ENCODE measurements at regions not wholly inside any gene's neighbourhood (a gene's known extent, or its start where the extent isn't known, plus 50 kb on each side); places are given as distances from the start of the nearest gene placed in this dataset.
"Not testable (repeated sequence)": the region's sequence is repeated elsewhere in the genome, so short reads cannot be mapped to it uniquely, and the experiment has no call there.

GRCh38 chr4:164639001-164639400 is 114.9 kb upstream of the SMIM31 start:
- no peaks in the 10 kb centered on the region for H3F3A ChIP-seq (ENCODE audit: insufficient read depth)
- no peaks in the 10 kb centered on the region for H3K36me3 ChIP-seq (ENCODE audit: low read depth)
- H3K9me2 ChIP-seq (ENCODE audit: insufficient read depth): no peaks in the 10 kb centered on the region
- no peaks in the 10 kb centered on the region for H4K20me1 ChIP-seq (ENCODE audit: insufficient read depth)
- in situ Hi-C loops (cut with MboI): no loop called here
- H2AFZ ChIP-seq: no peak overlapping the region
- H3K27me3 ChIP-seq (replicated peaks; ENCODE audit: insufficient read depth): no peaks in the 10 kb centered on the region
- H3K4me1 ChIP-seq (ENCODE audit: insufficient read depth): no peaks in the 10 kb centered on the region
- no peak overlapping the region for H3K9ac ChIP-seq
- no peaks in the 10 kb centered on the region for H3K79me2 ChIP-seq (ENCODE audit: insufficient read depth)
- TF ChIP-seq EZH2 (IDR thresholded peaks at IDR 0.05; ENCODE audit: insufficient read depth, poor library complexity, severe bottlenecking) (no peak), EZH2phosphoT487 (IDR thresholded peaks at IDR 0.05; ENCODE audit: insufficient read depth, low read depth) (no peak)
- H3K9me3 ChIP-seq (ENCODE audit: low read depth): no peaks in the 10 kb centered on the region
- H3K4me3 ChIP-seq: no peak overlapping the region
- no peak for DNase-seq
- H3K4me2 ChIP-seq (ENCODE audit: unreplicated experiment): no peak overlapping the region
- no peak overlapping the region for H3K27ac ChIP-seq

- Histone ChIP-seq H3K4me1 (ENCODE audit: insufficient read depth) (peaks cover 5% of the 10 kb centered on the region; the same call in 1 of the 2 replicates), H3K79me2 (ENCODE audit: insufficient read depth) (no peaks in the 10 kb centered on the region), H3K4me3 (no peak overlapping the region), H3K27me3 (replicated peaks; ENCODE audit: insufficient read depth) (no peaks in the 10 kb centered on the region), H3K9ac (no peak overlapping the region), H3K4me2 (ENCODE audit: unreplicated experiment) (no peak overlapping the region), H3K27ac (no peak overlapping the region), H4K20me1 (ENCODE audit: insufficient read depth) (no peaks in the 10 kb centered on the region), H3K36me3 (ENCODE audit: low read depth) (no peaks in the 10 kb centered on the region), H3F3A (ENCODE audit: insufficient read depth) (no peaks in the 10 kb centered on the region), H3K9me3 (ENCODE audit: low read depth) (no peaks in the 10 kb centered on the region), H3K9me2 (ENCODE audit: insufficient read depth) (no peaks in the 10 kb centered on the region), H2AFZ (no peak overlapping the region)
- in situ Hi-C loops (cut with MboI): no loop called here
- DNase-seq: peak; percentile 61
- WGBS, 2 experiments (ENCODE audit: low coverage in 1 of 2, low lambda C conversion rate in 2 of 2, missing lambda C conversion rate in 2 of 2): 0 to 2% methylated on average over 1 of the region's 1 CpG
- TF ChIP-seq EZH2 (IDR thresholded peaks at IDR 0.05; ENCODE audit: insufficient read depth, poor library complexity, severe bottlenecking) (no peak), EZH2phosphoT487 (IDR thresholded peaks at IDR 0.05; ENCODE audit: insufficient read depth, low read depth) (no peak)
These were observed 105.6 kb upstream of the SMIM31 start for GRCh38 chr4:164648151-164648848.

- Histone ChIP-seq H3K4me3 (no peak overlapping the region), H3K4me1 (ENCODE audit: insufficient read depth) (peaks cover 5% of the 10 kb centered on the region; the same call in 1 of the 2 replicates), H2AFZ (no peak overlapping the region), H3K27ac (no peak overlapping the region), H3K36me3 (ENCODE audit: low read depth) (no peaks in the 10 kb centered on the region), H3K27me3 (replicated peaks; ENCODE audit: insufficient read depth) (no peaks in the 10 kb centered on the region), H3K9ac (no peak overlapping the region), H3K79me2 (ENCODE audit: insufficient read depth) (no peaks in the 10 kb centered on the region), H3K9me3 (ENCODE audit: low read depth) (no peaks in the 10 kb centered on the region), H4K20me1 (ENCODE audit: insufficient read depth) (no peaks in the 10 kb centered on the region), H3K4me2 (ENCODE audit: unreplicated experiment) (no peak overlapping the region), H3K9me2 (ENCODE audit: insufficient read depth) (no peaks in the 10 kb centered on the region), H3F3A (ENCODE audit: insufficient read depth) (no peaks in the 10 kb centered on the region)
- no peak for DNase-seq
- 36 to 39% methylated on average over 4 of the region's 4 CpGs for WGBS, 2 experiments (ENCODE audit: low coverage in 1 of 2, low lambda C conversion rate in 2 of 2, missing lambda C conversion rate in 2 of 2)
- in situ Hi-C loops (cut with MboI): no loop called here
- TF ChIP-seq EZH2phosphoT487 (IDR thresholded peaks at IDR 0.05; ENCODE audit: insufficient read depth, low read depth) (no peak), EZH2 (IDR thresholded peaks at IDR 0.05; ENCODE audit: insufficient read depth, poor library complexity, severe bottlenecking) (no peak)
These were observed 105.1 kb upstream of the SMIM31 start for GRCh38 chr4:164648849-164649212.

- WGBS, 2 experiments (ENCODE audit: low coverage in 1 of 2, low lambda C conversion rate in 2 of 2, missing lambda C conversion rate in 2 of 2): 12 to 19% methylated on average over 1 of the region's 1 CpG
These were observed 94.2 kb upstream of the SMIM31 start for GRCh38 chr4:164659765-164660164.

GRCh38 chr4:164676152-164676551 is 77.8 kb upstream of the SMIM31 start:
- H3K27me3 ChIP-seq (replicated peaks; ENCODE audit: insufficient read depth); DNase-seq; H3K9me2 ChIP-seq (ENCODE audit: insufficient read depth); H3K36me3 ChIP-seq (ENCODE audit: low read depth); H3K9me3 ChIP-seq (ENCODE audit: low read depth); H3K4me2 ChIP-seq (ENCODE audit: unreplicated experiment); H3K4me1 ChIP-seq (ENCODE audit: insufficient read depth); H3F3A ChIP-seq (ENCODE audit: insufficient read depth); H4K20me1 ChIP-seq (ENCODE audit: insufficient read depth); H3K9ac ChIP-seq; H2AFZ ChIP-seq; H3K79me2 ChIP-seq (ENCODE audit: insufficient read depth); H3K27ac ChIP-seq; H3K4me3 ChIP-seq; in situ Hi-C loops (cut with MboI): not testable (repeated sequence)
- 29 to 34% methylated on average over 9 of the region's 9 CpGs for WGBS, 2 experiments (ENCODE audit: low coverage in 1 of 2, low lambda C conversion rate in 2 of 2, missing lambda C conversion rate in 2 of 2)

More at GRCh38 chr4:164659765-164660164, 94.2 kb upstream of the SMIM31 start:
- H3K27me3 ChIP-seq (replicated peaks; ENCODE audit: insufficient read depth): no peaks in the 10 kb centered on the region
- no peaks in the 10 kb centered on the region for H3F3A ChIP-seq (ENCODE audit: insufficient read depth)
- no peaks in the 10 kb centered on the region for H3K4me1 ChIP-seq (ENCODE audit: insufficient read depth)
- no peak overlapping the region for H3K4me2 ChIP-seq (ENCODE audit: unreplicated experiment)
- DNase-seq: no peak
- H3K9ac ChIP-seq: no peak overlapping the region
- in situ Hi-C loops (cut with MboI): no loop called here
- H3K9me3 ChIP-seq (ENCODE audit: low read depth): no peaks in the 10 kb centered on the region
- H3K9me2 ChIP-seq (ENCODE audit: insufficient read depth): no peaks in the 10 kb centered on the region
- H3K36me3 ChIP-seq (ENCODE audit: low read depth): no peaks in the 10 kb centered on the region
- no peak for TF ChIP-seq EZH2 (IDR thresholded peaks at IDR 0.05; ENCODE audit: insufficient read depth, poor library complexity, severe bottlenecking)
- no peak overlapping the region for H3K4me3 ChIP-seq
- H3K79me2 ChIP-seq (ENCODE audit: insufficient read depth): no peaks in the 10 kb centered on the region
- H2AFZ ChIP-seq: no peak overlapping the region
- no peak overlapping the region for H3K27ac ChIP-seq
- H4K20me1 ChIP-seq (ENCODE audit: insufficient read depth): no peaks in the 10 kb centered on the region

All from GM23248 (cell line).